NOMO-1 treated with dmso at 0.1 percent for 144 hours (cell line): ENCODE measurements at regions not wholly inside any gene's neighbourhood (a gene's known extent, or its start where the extent isn't known, plus 50 kb on each side); places are given as distances from the start of the nearest gene placed in this dataset.
A peak's percentile ranks its signal among the peaks of the same experiment; 100 is the strongest.

Experiments
- DNase-seq: peaks from one replicate; lab custom pipeline; 2025; ENCODE audit not compliant: unreplicated experiment; lab: John Stamatoyannopoulos, UW

- DNase-seq = no peak
Measured at GRCh38 chr14:95034788-95035187, 122.5 kb downstream of the DICER1 start.

DNA sequence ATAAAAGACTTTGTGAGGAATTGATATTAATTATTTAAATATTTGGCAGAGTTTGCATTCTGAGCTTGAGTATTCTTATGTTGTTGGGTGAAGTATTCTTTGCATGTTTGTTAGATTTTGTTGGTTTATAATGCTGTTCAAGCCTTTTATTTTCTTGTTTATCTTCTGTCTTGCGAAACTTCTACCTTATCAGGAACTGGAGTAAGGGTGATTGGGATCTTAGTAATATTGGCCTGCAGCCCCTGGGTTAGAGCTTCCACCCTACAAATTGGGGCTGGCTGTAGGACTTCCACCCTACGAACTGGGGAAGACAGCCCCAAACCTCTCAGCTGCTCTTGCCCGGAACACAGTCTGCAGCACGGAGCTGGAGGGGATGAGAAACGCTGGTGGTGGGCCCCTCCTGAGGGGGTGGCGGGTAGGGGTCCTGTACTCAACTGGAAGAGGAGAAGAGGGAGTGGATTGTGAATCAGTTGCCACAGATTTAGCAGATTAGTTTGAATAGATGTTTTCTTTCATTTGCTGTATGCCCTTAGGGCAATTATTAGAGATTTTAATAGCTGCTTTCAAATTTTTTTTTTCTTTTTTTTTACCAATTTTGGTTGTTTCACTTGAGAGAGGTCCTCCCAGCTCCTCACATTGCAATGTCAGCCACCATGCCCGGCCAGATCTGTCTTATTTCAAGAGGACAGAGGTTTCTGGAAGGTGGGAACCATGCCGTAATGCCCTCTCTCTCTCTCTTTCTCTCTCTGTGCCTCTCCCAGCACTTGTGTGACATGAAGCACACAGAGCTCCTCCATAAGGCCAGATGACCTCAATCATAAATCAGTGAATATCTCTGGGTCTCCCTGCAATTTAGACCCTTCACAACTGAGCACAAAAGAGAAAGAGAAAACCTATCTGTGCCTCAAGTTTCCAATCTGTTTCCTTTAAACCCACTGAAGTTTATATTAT, 123.4 kb downstream of the DICER1 start:
- no peak for DNase-seq

GRCh38 chr14:95033031-95033430, 124.3 kb downstream of the DICER1 start:
- DNase-seq = no peak

DNA sequence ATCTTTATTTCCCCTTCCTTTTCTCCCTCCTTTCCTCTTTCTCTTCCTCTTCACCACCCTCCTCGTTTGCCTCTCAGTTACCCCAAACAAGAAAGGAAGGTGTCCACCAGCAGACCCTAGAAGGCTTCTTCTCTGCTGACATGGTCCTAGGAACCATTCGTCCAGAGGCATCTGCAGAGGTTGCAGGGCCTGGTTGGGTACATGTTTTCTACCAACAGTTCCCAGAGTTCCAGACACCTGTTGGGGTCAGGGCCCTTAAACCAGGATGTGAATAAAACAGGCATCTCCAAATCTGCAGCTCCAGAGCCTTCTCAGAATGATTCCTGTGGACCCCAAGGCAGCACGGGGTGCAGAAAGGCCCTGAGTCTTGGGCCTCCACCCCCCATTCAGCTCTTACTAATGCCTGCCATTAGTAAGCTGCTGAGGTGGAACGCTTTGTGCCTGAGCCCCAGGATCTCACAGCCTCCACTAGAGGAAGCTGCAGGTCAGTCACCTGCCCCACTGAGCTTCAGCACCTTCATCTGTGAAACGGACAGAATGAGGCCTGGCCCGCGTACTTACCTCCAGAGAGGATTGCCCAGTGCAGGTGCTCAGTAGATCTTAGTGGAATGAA, 130.4 kb downstream of the DICER1 start:
- DNase-seq = no peak

- DNase-seq = no peak
Measured at GRCh38 chr14:95025941-95026340, 131.4 kb downstream of the DICER1 start.

DNA sequence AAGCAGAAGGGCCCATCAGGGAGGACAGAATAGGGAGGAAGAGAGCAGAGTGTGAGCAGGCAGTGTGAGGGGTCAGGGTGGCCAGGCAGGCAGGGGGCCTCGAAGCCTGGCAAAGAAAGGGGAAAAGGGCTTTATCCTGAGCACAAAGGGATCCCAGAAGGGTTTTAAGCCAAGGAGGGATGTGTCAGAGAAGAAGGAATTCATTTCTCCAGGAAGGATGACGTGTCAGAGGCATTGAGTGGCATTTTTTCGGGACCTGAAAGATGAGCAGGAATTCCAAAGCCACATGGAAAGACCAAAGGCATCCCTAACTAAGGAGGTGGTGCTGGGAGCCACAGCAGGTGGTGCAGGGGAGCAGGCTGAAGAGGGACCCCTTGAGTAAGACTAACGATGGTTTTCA, 132.1 kb downstream of the DICER1 start:
- no peak for DNase-seq

GRCh38 chr14:95024380-95024779, 132.9 kb downstream of the DICER1 start:
- DNase-seq = no peak

DNA sequence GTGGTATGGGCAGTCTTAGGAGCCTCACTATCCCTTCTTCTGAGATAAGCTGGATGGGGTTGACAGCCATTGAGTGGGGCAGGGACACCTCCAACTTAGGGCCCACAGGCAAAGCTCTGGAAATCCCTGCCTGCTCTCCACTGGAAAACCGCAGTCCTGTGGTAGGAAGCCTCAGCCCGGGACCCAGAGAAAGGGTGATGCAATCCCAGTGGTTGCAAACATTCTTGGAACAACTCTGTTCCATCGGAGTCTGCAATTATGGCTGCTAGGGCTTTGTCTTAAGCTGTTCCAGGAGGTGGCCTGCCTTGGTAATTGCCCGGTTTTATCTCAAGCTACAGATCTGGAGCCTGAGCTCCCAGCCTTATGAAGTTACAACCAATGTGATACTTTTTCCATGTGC, 133.4 kb downstream of the DICER1 start:
- no peak for DNase-seq

DNA sequence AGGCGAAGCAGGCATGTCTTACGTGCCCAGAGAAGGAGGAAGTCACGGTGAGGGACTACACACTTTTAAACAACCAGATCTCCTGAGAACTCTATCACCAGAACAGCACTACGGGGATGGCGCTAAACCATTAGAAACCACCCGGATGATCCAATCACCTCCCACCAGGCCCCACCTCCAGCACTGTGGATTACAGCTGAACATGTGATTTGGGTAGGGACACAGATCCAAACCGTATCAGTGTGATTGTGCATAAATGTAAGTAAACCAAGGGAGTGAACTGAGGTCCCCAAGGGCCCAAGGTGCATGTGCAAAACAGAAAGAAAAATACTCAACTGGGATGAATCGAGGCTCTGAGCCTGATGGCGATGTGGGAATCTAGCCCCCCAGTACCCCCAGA, 134.2 kb downstream of the DICER1 start:
- DNase-seq = no peak

- DNase-seq = no peak
Measured at GRCh38 chr14:95021588-95021987, 135.7 kb downstream of the DICER1 start.

DNA sequence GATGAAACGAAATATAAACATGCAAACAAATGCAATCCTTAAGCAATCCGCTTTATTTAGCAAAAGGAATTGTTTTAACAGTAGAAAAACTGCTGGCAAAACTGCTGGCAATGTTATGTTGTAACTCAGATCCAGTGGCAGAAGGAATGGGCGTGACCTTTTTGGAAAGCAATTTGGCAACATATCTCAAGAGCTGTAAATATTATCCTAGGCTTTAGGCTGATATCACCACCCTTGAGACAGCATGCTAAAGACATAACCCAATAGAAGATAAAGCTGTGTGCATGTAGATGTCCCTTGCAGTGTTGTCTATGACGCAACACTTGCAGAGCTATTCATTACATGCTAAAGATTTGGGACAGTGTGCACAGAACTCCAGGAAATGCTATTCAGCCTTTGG, 138.5 kb downstream of the DICER1 start:
- DNase-seq = no peak

- DNase-seq = no peak
Measured at GRCh38 chr14:95015046-95015445, 142.3 kb downstream of the DICER1 start.

GRCh38 chr14:95014036-95014435, 143.3 kb downstream of the DICER1 start:
- DNase-seq = no peak

DNA sequence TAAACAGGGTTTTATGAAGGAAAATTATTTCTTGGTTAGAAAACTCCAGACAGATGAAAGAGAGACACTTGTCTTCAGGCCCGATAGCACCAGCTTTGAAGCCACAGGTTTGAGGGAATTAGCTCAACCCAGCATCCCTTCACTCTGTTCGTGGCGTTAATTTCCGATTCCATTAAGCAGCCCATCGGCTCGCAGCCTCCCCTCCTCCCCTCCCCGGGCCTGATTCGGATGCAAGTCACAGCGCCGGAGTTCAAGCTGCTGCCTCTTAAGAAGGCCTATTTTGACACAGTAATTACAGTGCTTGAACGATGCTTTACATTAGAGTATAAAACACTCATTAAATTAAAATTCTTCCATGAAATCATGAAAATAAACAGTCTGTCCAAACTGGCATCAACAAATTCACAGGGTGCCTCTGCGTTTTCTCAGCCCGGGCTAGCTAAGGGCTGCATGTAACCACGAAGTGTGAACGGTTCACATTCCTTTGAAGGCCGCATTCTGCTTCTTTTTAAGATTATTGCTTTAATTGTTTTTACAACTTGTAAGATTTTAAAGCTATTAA, 145.8 kb downstream of the DICER1 start:
- DNase-seq = no peak

- DNase-seq = no peak
Measured at GRCh38 chr14:95008445-95009217, 148.7 kb downstream of the DICER1 start.

- DNase-seq = no peak
Measured at GRCh38 chr14:95007921-95008320, 149.4 kb downstream of the DICER1 start.

GRCh38 chr14:95006479-95006878, 150.8 kb downstream of the DICER1 start:
- no peak for DNase-seq

GRCh38 chr14:95006051-95006450, 151.3 kb downstream of the DICER1 start:
- no peak for DNase-seq

GRCh38 chr14:95003099-95003960, 154.0 kb downstream of the DICER1 start:
- DNase-seq = no peak

DNA sequence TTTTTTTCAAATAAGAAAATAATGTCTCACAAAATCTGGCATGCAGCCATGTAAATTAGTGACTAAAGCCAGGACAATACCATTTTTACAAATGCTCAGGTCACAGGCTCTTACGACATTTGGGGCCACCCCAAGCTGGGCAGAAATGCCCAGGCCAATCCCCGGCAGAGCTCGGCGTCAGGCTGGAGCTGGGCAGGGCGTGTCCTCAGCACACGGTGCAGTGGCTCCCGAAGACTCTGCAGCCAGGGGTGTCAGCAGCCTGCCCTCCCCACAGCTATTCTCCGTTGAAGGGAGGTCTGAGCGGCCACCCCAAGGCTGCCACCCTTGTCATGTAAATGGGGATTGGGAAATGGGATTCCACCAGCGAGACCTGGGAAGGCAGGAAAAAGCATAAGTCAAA, 158.6 kb downstream of the DICER1 start:
- DNase-seq = peak; percentile 3
